HUES64 (cell line): ENCODE measurements at regions not wholly inside any gene's neighbourhood (a gene's known extent, or its start where the extent isn't known, plus 50 kb on each side); places are given as distances from the start of the nearest gene placed in this dataset.
"Not testable (repeated sequence)": the region's sequence is repeated elsewhere in the genome, so short reads cannot be mapped to it uniquely, and the experiment has no call there.

Source experiments
- H3K27ac ChIP-seq: 2 replicates; pipeline ENCODE4 v1.7.0; 2013; ENCODE audit warnings: low read depth, low read length, inconsistent platforms
- H3K27me3 ChIP-seq: 2 replicates; pipeline ENCODE4 v1.6.1; 2013; ENCODE audit warnings: mild to moderate bottlenecking, low read length; ENCODE audit not compliant: insufficient read depth
- H3K36me3 ChIP-seq: 2 replicates; pipeline ENCODE4 v1.6.1; 2013; ENCODE audit warnings: mild to moderate bottlenecking, low read length; ENCODE audit not compliant: insufficient read depth
- H3K4me1 ChIP-seq: 2 replicates; pipeline ENCODE4 v1.6.1; 2013; ENCODE audit warnings: mild to moderate bottlenecking, low read length, moderate library complexity; ENCODE audit not compliant: insufficient read depth
- H3K4me3 ChIP-seq: 2 replicates; pipeline ENCODE4 v1.5.1; 2013; ENCODE audit warnings: mild to moderate bottlenecking, low read length, moderate library complexity
- H3K9ac ChIP-seq: 2 replicates; pipeline ENCODE4 v1.6.1; 2013; ENCODE audit warnings: mild to moderate bottlenecking, low read depth, low read length
- H3K9me3 ChIP-seq: 2 replicates; pipeline ENCODE4 v1.6.1; 2013; ENCODE audit warnings: low read depth, low read length; ENCODE audit not compliant: insufficient read depth
- WGBS: fragments of 150-250, 120-280 bp; methylation state at CpG from one replicate; pipeline ENCODE4 v1.1.7; 2013; ENCODE audit warnings: missing lambda C conversion rate; 5-methylcytosine and 5-hydroxymethylcytosine counted together

- 50% methylated on average over 1 of the region's 1 CpG for WGBS
Observed at GRCh38 chr12:65740506-65740872, 83.8 kb upstream of the HMGA2 start.

GRCh38 chr12:65740873-65741600 lies 83.2 kb upstream of the HMGA2 start:
- peak overlapping the region; percentile 78 for H3K9ac ChIP-seq

More at GRCh38 chr12:65740506-65740872, 83.8 kb upstream of the HMGA2 start:
- H3K4me1 ChIP-seq = peaks cover 19% of the 10 kb centered on the region
- peak overlapping the region; percentile 86 for H3K4me3 ChIP-seq
- no peaks in the 10 kb centered on the region for H3K36me3 ChIP-seq
- H3K27ac ChIP-seq = peak overlapping the region; percentile 89; the same call in 1 of the 2 replicates
- peaks cover 8% of the 10 kb centered on the region for H3K27me3 ChIP-seq
- H3K9me3 ChIP-seq = no peaks in the 10 kb centered on the region
- peak overlapping the region; percentile 78; the same call in 1 of the 2 replicates for H3K9ac ChIP-seq

GRCh38 chr12:65741656-65742017 lies 82.6 kb upstream of the HMGA2 start:
- H3K9ac ChIP-seq = peak overlapping the region; percentile 62
- H3K4me1 ChIP-seq = peaks cover 19% of the 10 kb centered on the region
- H3K36me3 ChIP-seq = no peaks in the 10 kb centered on the region
- peaks cover 8% of the 10 kb centered on the region for H3K27me3 ChIP-seq
- no peaks in the 10 kb centered on the region for H3K9me3 ChIP-seq
- peak overlapping the region; percentile 46; the same call in 1 of the 2 replicates for H3K27ac ChIP-seq
- peak overlapping the region; percentile 79 for H3K4me3 ChIP-seq
- WGBS = under 1% methylated on average over 31 of the region's 35 CpGs

More at GRCh38 chr12:65740873-65741600, 83.2 kb upstream of the HMGA2 start:
- Histone ChIP-seq H3K4me1 (peaks cover 19% of the 10 kb centered on the region), H3K27ac (peak overlapping the region; percentile 89), H3K9me3 (no peaks in the 10 kb centered on the region), H3K4me3 (peak overlapping the region; percentile 86), H3K36me3 (no peaks in the 10 kb centered on the region), H3K27me3 (peaks cover 8% of the 10 kb centered on the region)
- 6% methylated on average over 35 of the region's 42 CpGs for WGBS

- H3K27ac ChIP-seq = peak overlapping the region; percentile 46; the same call in 1 of the 2 replicates
Observed at GRCh38 chr12:65742018-65743010, 82.0 kb upstream of the HMGA2 start.

GRCh38 chr12:65744236-65744840 lies 79.9 kb upstream of the HMGA2 start:
- not testable (repeated sequence) for H3K27ac ChIP-seq, H3K27me3 ChIP-seq, H3K9ac ChIP-seq, H3K4me3 ChIP-seq, H3K36me3 ChIP-seq, H3K9me3 ChIP-seq
- H3K4me1 ChIP-seq = peaks cover 17% of the 10 kb centered on the region
- WGBS = 95% methylated on average over 30 of the region's 30 CpGs

More at GRCh38 chr12:65742018-65743010, 82.0 kb upstream of the HMGA2 start:
- Histone ChIP-seq H3K4me3 (peak overlapping the region; percentile 79), H3K36me3 (no peaks in the 10 kb centered on the region), H3K9me3 (no peaks in the 10 kb centered on the region), H3K9ac (peak overlapping the region; percentile 62), H3K4me1 (peaks cover 19% of the 10 kb centered on the region), H3K27me3 (peaks cover 8% of the 10 kb centered on the region)
- under 1% methylated on average over 84 of the region's 87 CpGs for WGBS

- Histone ChIP-seq H3K9me3 (no peaks in the 10 kb centered on the region), H3K36me3 (no peaks in the 10 kb centered on the region), H3K4me1 (0 out of 2 replicates have a peak, but pooled peaks cover 7% of the 10 kb centered on the region), H3K27me3 (peaks cover 8% of the 10 kb centered on the region; the same call in 1 of the 2 replicates), H3K9ac (no peak overlapping the region), H3K4me3 (no peak overlapping the region), H3K27ac (no peak overlapping the region)
- 97% methylated on average over 3 of the region's 3 CpGs for WGBS
Observed at GRCh38 chr12:65747338-65747737, 76.9 kb upstream of the HMGA2 start.

- Histone ChIP-seq H3K9me3 (no peaks in the 10 kb centered on the region), H3K36me3 (no peaks in the 10 kb centered on the region), H3K27me3 (peaks cover 5% of the 10 kb centered on the region; the same call in 1 of the 2 replicates), H3K27ac (no peak overlapping the region), H3K4me1 (0 out of 2 replicates have a peak, but pooled peaks cover 2% of the 10 kb centered on the region), H3K4me3 (no peak overlapping the region), H3K9ac (no peak overlapping the region)
- 88% methylated on average over 1 of the region's 2 CpGs for WGBS
Observed at GRCh38 chr12:65748332-65748731, 76.0 kb upstream of the HMGA2 start.

- no peak overlapping the region for H3K27ac ChIP-seq
- H3K27me3 ChIP-seq = no peaks in the 10 kb centered on the region
- H3K4me3 ChIP-seq = no peak overlapping the region
- H3K9ac ChIP-seq = no peak overlapping the region
- no peaks in the 10 kb centered on the region for H3K9me3 ChIP-seq
- 48% methylated on average over 2 of the region's 2 CpGs for WGBS
- H3K36me3 ChIP-seq = no peaks in the 10 kb centered on the region
- peaks cover 13% of the 10 kb centered on the region for H3K4me1 ChIP-seq
Observed at GRCh38 chr12:65754290-65754689, 70.0 kb upstream of the HMGA2 start.

- WGBS = 56% methylated on average over 7 of the region's 8 CpGs
- no peak overlapping the region for H3K9ac ChIP-seq
Observed at GRCh38 chr12:65754744-65755595, 69.3 kb upstream of the HMGA2 start.

GRCh38 chr12:65755596-65755978 lies 68.7 kb upstream of the HMGA2 start:
- H3K9ac ChIP-seq = no peak overlapping the region
- no peaks in the 10 kb centered on the region for H3K36me3 ChIP-seq
- H3K9me3 ChIP-seq = 0 out of 2 replicates have a peak, but pooled peaks cover 2% of the 10 kb centered on the region
- peaks cover 16% of the 10 kb centered on the region for H3K4me1 ChIP-seq
- no peak overlapping the region for H3K27ac ChIP-seq
- WGBS = 81% methylated on average over 4 of the region's 4 CpGs
- no peak overlapping the region for H3K4me3 ChIP-seq
- no peaks in the 10 kb centered on the region for H3K27me3 ChIP-seq

More at GRCh38 chr12:65754744-65755595, 69.3 kb upstream of the HMGA2 start:
- H3K27me3 ChIP-seq = no peaks in the 10 kb centered on the region
- no peak overlapping the region for H3K4me3 ChIP-seq
- H3K4me1 ChIP-seq = peaks cover 13% of the 10 kb centered on the region
- H3K27ac ChIP-seq = no peak overlapping the region
- 0 out of 2 replicates have a peak, but pooled peaks cover 1% of the 10 kb centered on the region for H3K9me3 ChIP-seq
- no peaks in the 10 kb centered on the region for H3K36me3 ChIP-seq
